Right lobe of liver (tissue), 6 donors: ENCODE measurements at regions not wholly inside any gene's neighbourhood (a gene's known extent, or its start where the extent isn't known, plus 50 kb on each side); places are given as distances from the start of the nearest gene placed in this dataset.

ENCODE experiments used
- ATAC-seq, 4 donors: fragments of 200-7000 bp; cut with Tn5 transposase; one replicate each; pipeline ENCODE4 v1.9.1; 2020; ENCODE audit warnings: mild to moderate bottlenecking in 4 of 4, moderate library complexity in 4 of 4
- DNase-seq, 3 donors: peaks; one replicate each; pipeline ENCODE4 v3.0.0-alpha.2; 2020
- H3K27ac ChIP-seq, 3 donors: fragments of 200-600 bp; one replicate each; pipeline ENCODE4 v1.8.0; 2022
- H3K27me3 ChIP-seq, 2 donors: fragments of 200-600 bp; one replicate each; pipeline ENCODE4 v1.8.0; 2022
- H3K36me3 ChIP-seq, 4 donors: fragments of 200-600 bp; sonication (generic) in 1 of 4; one replicate each; pipeline versions ENCODE4 v1.5.1 to v1.8.0; 2017 to 2022; ENCODE audit warnings: control low read depth in 1 of 4
- H3K4me1 ChIP-seq, 4 donors: fragments of 200-600 bp; sonication (generic) in 1 of 4; one replicate each; pipeline versions ENCODE4 v1.5.1 to v1.8.0; 2017 to 2022; ENCODE audit warnings: control low read depth in 1 of 4
- H3K4me3 ChIP-seq, 3 donors: fragments of 200-600 bp; one replicate each; pipeline ENCODE4 v1.8.0; 2022
- H3K9me3 ChIP-seq, 4 donors: fragments of 200-600 bp; sonication (generic) in 1 of 4; one replicate each; pipeline versions ENCODE4 v1.5.1 to v1.8.0; 2017 to 2022; ENCODE audit warnings: control low read depth in 1 of 4
- CTCF ChIP-seq, 4 donors: fragments of 200-600 bp in 3 of 4; fragments of 450-650 bp in 1 of 4; IDR thresholded peaks; one replicate each; pipeline versions ENCODE4 v1.5.1 to v1.8.0; 2016 to 2022; ENCODE audit warnings: antibody characterized with exemption in 4 of 4, mild to moderate bottlenecking in 2 of 4
- POLR2A ChIP-seq: fragments of 450-650 bp; IDR thresholded peaks from one replicate; pipeline ENCODE4 v1.6.1; 2017; ENCODE audit warnings: antibody characterized with exemption, mild to moderate bottlenecking
- WGBS: methylation state at CpG from one replicate; pipeline ENCODE4 v1.1.6; 2018; ENCODE audit warnings: low coverage, low lambda C conversion rate; ENCODE audit not compliant: insufficient coverage; ENCODE audit errors: missing lambda C conversion rate; 5-methylcytosine and 5-hydroxymethylcytosine counted together
- intact Hi-C, 2 donors: fragments of 100-400 bp; cut with DNase I; formaldehyde crosslinking; loops; one replicate each; pipeline versions ENCODE4 v1.11.2 to v1.14.1; 2022
- donor health status: DM: no; HTN: yes; CAD: no.
- donor health status: DM: no; HTN: no; CAD: no.
- donor health status: DM: no; HTN: no; CAD: no.
- donor health status: DM: no; HTN: yes; CAD: no.
- donor health status: DM: no; HTN: yes; CAD: no.

- Histone ChIP-seq H3K4me3 (no peak overlapping the region), H3K27me3 (no peaks in the 10 kb centered on the region), H3K9me3 (no peaks in the 10 kb centered on the region), H3K4me1 (no peaks in the 10 kb centered on the region), H3K36me3 (no peaks in the 10 kb centered on the region), H3K27ac (no peak overlapping the region)
- TF ChIP-seq POLR2A (no peak), CTCF (IDR thresholded peaks at IDR 0.05) (no peak)
- 46% methylated on average over 3 of the region's 3 CpGs for WGBS
- ATAC-seq (no peak), DNase-seq (no peak)
- intact Hi-C loops = no loop called here
These were observed 134.6 kb upstream of the ZEB2 start for GRCh38 chr2:144654523-144654922.

GRCh38 chr2:144650907-144651306 is 131.0 kb upstream of the ZEB2 start:
- no peaks in the 10 kb centered on the region for H3K36me3 ChIP-seq
- TF ChIP-seq CTCF (IDR thresholded peaks at IDR 0.05) (no peak), POLR2A (no peak)
- no peak overlapping the region for H3K27ac ChIP-seq
- no peak for DNase-seq
- H3K9me3 ChIP-seq = no peaks in the 10 kb centered on the region
- 74% methylated on average over 5 of the region's 6 CpGs for WGBS
- H3K4me1 ChIP-seq = no peaks in the 10 kb centered on the region
- ATAC-seq = no peak
- no peaks in the 10 kb centered on the region for H3K27me3 ChIP-seq
- no peak overlapping the region for H3K4me3 ChIP-seq
- intact Hi-C loops = no loop called here

GRCh38 chr2:144648837-144649465 is 129.0 kb upstream of the ZEB2 start:
- Histone ChIP-seq H3K27ac (no peak overlapping the region), H3K4me1 (no peaks in the 10 kb centered on the region), H3K36me3 (no peaks in the 10 kb centered on the region), H3K4me3 (no peak overlapping the region), H3K27me3 (no peaks in the 10 kb centered on the region), H3K9me3 (no peaks in the 10 kb centered on the region)
- WGBS = 56% methylated on average over 13 of the region's 13 CpGs
- no peak for DNase-seq
- no peak for TF ChIP-seq POLR2A
- TF ChIP-seq CTCF (IDR thresholded peaks at IDR 0.05) = no peak
- no peak for ATAC-seq
- intact Hi-C loops = no loop called here

- no peaks in the 10 kb centered on the region for H3K27me3 ChIP-seq
- TF ChIP-seq CTCF (IDR thresholded peaks at IDR 0.05) = no peak
- ATAC-seq (no peak), DNase-seq (no peak)
- 35% methylated on average over 3 of the region's 3 CpGs for WGBS
- H3K9me3 ChIP-seq = no peaks in the 10 kb centered on the region
- H3K4me3 ChIP-seq = no peak overlapping the region
- intact Hi-C loops = no loop called here
- no peaks in the 10 kb centered on the region for H3K4me1 ChIP-seq
- H3K27ac ChIP-seq = no peak overlapping the region
- H3K36me3 ChIP-seq = no peaks in the 10 kb centered on the region
These were observed 125.3 kb upstream of the ZEB2 start for GRCh38 chr2:144645083-144645778.
